ENCODE measurements at regions not wholly inside any gene's neighbourhood (a gene's known extent, or its start where the extent isn't known, plus 50 kb on each side); places are given as distances from the start of the nearest gene placed in this dataset.
A peak's percentile ranks its signal among the peaks of the same experiment; 100 is the strongest.

GRCh38 chr3:177916461-177916860 is 619.8 kb upstream of the KCNMB2 start:
- no peak for DNase-seq (ENCODE audit: low read depth)
- no peak for TF ChIP-seq CTCF (IDR thresholded peaks at IDR 0.05; ENCODE audit: insufficient read depth, low read depth, low read length)
- no peak overlapping the region for H3K4me3 ChIP-seq (ENCODE audit: low read depth, low read length)

GRCh38 chr3:177917234-177917861 is 618.9 kb upstream of the KCNMB2 start:
- H3K4me3 ChIP-seq (ENCODE audit: low read depth, low read length) = no peak overlapping the region
- TF ChIP-seq CTCF (IDR thresholded peaks at IDR 0.05; ENCODE audit: insufficient read depth, low read depth, low read length) = no peak
- DNase-seq (ENCODE audit: low read depth) = no peak

GRCh38 chr3:177921153-177921552 is 615.1 kb upstream of the KCNMB2 start:
- H3K4me3 ChIP-seq (ENCODE audit: low read depth, low read length) = no peak overlapping the region
- DNase-seq (ENCODE audit: low read depth) = no peak
- no peak for TF ChIP-seq CTCF (IDR thresholded peaks at IDR 0.05; ENCODE audit: insufficient read depth, low read depth, low read length)

- no peak for DNase-seq (ENCODE audit: low read depth)
Observed at GRCh38 chr3:177924261-177924660, 612.0 kb upstream of the KCNMB2 start.

GRCh38 chr3:177928172-177928873 is 607.9 kb upstream of the KCNMB2 start:
- TF ChIP-seq CTCF (IDR thresholded peaks at IDR 0.05; ENCODE audit: insufficient read depth, low read depth, low read length) = no peak
- peak; percentile 42 for DNase-seq (ENCODE audit: low read depth)
- H3K4me3 ChIP-seq (ENCODE audit: low read depth, low read length) = no peak overlapping the region

More at GRCh38 chr3:177924261-177924660, 612.0 kb upstream of the KCNMB2 start:
- no peak overlapping the region for H3K4me3 ChIP-seq (ENCODE audit: low read depth, low read length)
- TF ChIP-seq CTCF (IDR thresholded peaks at IDR 0.05; ENCODE audit: insufficient read depth, low read depth, low read length) = no peak

- DNase-seq (ENCODE audit: low read depth) = no peak
- TF ChIP-seq CTCF (IDR thresholded peaks at IDR 0.05; ENCODE audit: insufficient read depth, low read depth, low read length) = no peak
- H3K4me3 ChIP-seq (ENCODE audit: low read depth, low read length) = no peak overlapping the region
Observed at GRCh38 chr3:177929310-177929709, 606.9 kb upstream of the KCNMB2 start.
